ENCODE measurements at regions not wholly inside any gene's neighbourhood (a gene's known extent, or its start where the extent isn't known, plus 50 kb on each side); places are given as distances from the start of the nearest gene placed in this dataset.

- WGBS, 4 donors = 41 to 63% (median 54%) methylated on average over 2 of the region's 2 CpGs
- Histone ChIP-seq H3K27ac (no peak overlapping the region), H3K4me1 (replicated peaks in 1 of 2) (no peaks in the 10 kb centered on the region), H3K4me3 (no peak overlapping the region), H3K36me3 (replicated peaks in 1 of 2) (no peaks in the 10 kb centered on the region), H3K9me3 (replicated peaks in 1 of 3) (no peaks in the 10 kb centered on the region), H3K27me3 (no peaks in the 10 kb centered on the region)
- DNase-seq = no peak
- intact Hi-C loops (cut with DNase I) = no loop called here
- TF ChIP-seq CTCF (IDR thresholded peaks at IDR 0.05) (no peak), POLR2A (IDR thresholded peaks at IDR 0.05) (no peak)
Measured at GRCh38 chrX:76893930-76894329, 466.4 kb downstream of the MAGEE1 start.

GRCh38 chrX:76915836-76916235, 488.3 kb downstream of the MAGEE1 start:
- H3K27ac ChIP-seq = no peak overlapping the region
- peaks cover 7% of the 10 kb centered on the region for H3K27me3 ChIP-seq
- H3K36me3 ChIP-seq (replicated peaks in 1 of 2) = no peaks in the 10 kb centered on the region
- no peak for TF ChIP-seq POLR2A (IDR thresholded peaks at IDR 0.05)
- TF ChIP-seq CTCF (IDR thresholded peaks at IDR 0.05) = no peak
- H3K9me3 ChIP-seq (replicated peaks in 1 of 3) = no peaks in the 10 kb centered on the region
- intact Hi-C loops (cut with DNase I) = no loop called here
- no peak for DNase-seq
- H3K4me3 ChIP-seq = no peak overlapping the region
- no peaks in the 10 kb centered on the region for H3K4me1 ChIP-seq (replicated peaks in 1 of 2)
- 51 to 75% (median 68%) methylated on average over 3 to 4 of the region's 4 CpGs for WGBS, 4 donors

- Histone ChIP-seq H3K27ac (no peak overlapping the region), H3K9me3 (replicated peaks in 1 of 3) (no peaks in the 10 kb centered on the region), H3K4me1 (replicated peaks in 1 of 2) (no peaks in the 10 kb centered on the region), H3K27me3 (peaks cover 7% of the 10 kb centered on the region), H3K36me3 (replicated peaks in 1 of 2) (no peaks in the 10 kb centered on the region), H3K4me3 (no peak overlapping the region)
- WGBS, 4 donors = 80 to 100% (median 96%) methylated on average over 1 of the region's 1 CpG
- DNase-seq = no peak
- TF ChIP-seq POLR2A (IDR thresholded peaks at IDR 0.05) = no peak
- intact Hi-C loops (cut with DNase I) = no loop called here
Measured at GRCh38 chrX:76918033-76918432, 490.5 kb downstream of the MAGEE1 start.

GRCh38 chrX:76919761-76920160, 492.3 kb downstream of the MAGEE1 start:
- peaks cover 8% of the 10 kb centered on the region for H3K27me3 ChIP-seq
- no peak for DNase-seq
- intact Hi-C loops (cut with DNase I) = no loop called here
- TF ChIP-seq CTCF (IDR thresholded peaks at IDR 0.05) = no peak
- TF ChIP-seq POLR2A (IDR thresholded peaks at IDR 0.05) = no peak
- H3K36me3 ChIP-seq (replicated peaks in 1 of 2) = no peaks in the 10 kb centered on the region
- H3K4me3 ChIP-seq = no peak overlapping the region
- H3K4me1 ChIP-seq (replicated peaks in 1 of 2) = no peaks in the 10 kb centered on the region
- no peaks in the 10 kb centered on the region for H3K9me3 ChIP-seq (replicated peaks in 1 of 3)
- 35 to 58% (median 47%) methylated on average over 2 of the region's 2 CpGs for WGBS, 4 donors
- no peak overlapping the region for H3K27ac ChIP-seq

DNA sequence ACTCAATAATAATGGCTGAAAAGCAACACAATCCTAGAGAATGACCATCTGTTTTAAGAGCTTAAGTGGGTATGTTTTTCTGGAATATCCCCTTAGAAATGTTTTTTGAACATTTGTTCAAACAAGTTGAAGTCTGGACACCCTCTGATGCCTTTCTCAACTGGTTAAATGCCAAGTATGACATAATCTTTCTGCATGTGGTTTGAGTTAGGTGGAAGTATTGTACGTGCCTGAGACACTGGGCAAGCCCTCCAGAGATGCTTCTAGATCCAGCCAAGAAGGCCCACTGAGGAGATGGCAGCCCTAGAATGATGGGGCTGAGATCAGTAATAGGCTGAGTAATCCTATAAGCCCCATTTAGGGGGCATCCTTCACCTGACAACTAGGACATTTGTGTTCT, 493.1 kb downstream of the MAGEE1 start:
- no peak overlapping the region for H3K4me3 ChIP-seq
- intact Hi-C loops (cut with DNase I) = no loop called here
- no peak for DNase-seq
- 35 to 64% (median 40%) methylated on average over 1 of the region's 1 CpG; no CpG with 5 or more reads in 1 of the 4 donors for WGBS, 4 donors
- TF ChIP-seq POLR2A (IDR thresholded peaks at IDR 0.05) (no peak), CTCF (IDR thresholded peaks at IDR 0.05) (no peak)
- H3K27ac ChIP-seq = no peak overlapping the region
- H3K27me3 ChIP-seq = peaks cover 7% of the 10 kb centered on the region
- H3K4me1 ChIP-seq (replicated peaks in 1 of 2) = no peaks in the 10 kb centered on the region
- no peaks in the 10 kb centered on the region for H3K36me3 ChIP-seq (replicated peaks in 1 of 2)
- H3K9me3 ChIP-seq (replicated peaks in 1 of 3) = no peaks in the 10 kb centered on the region

Measured in adrenal gland (tissue), 9 donors.